ENCODE measurements at regions not wholly inside any gene's neighbourhood (a gene's known extent, or its start where the extent isn't known, plus 50 kb on each side); places are given as distances from the start of the nearest gene placed in this dataset.

GRCh38 chr12:130258863-130259262 is 78.8 kb upstream of the PIWIL1 start:
- no peak overlapping the region for H4K5ac ChIP-seq (ENCODE audit: insufficient read length, low read depth, low read length)
- H3K9ac ChIP-seq (ENCODE audit: extremely low read depth, insufficient read length, low read length), result no peak overlapping the region

More at GRCh38 chr12:130258863-130259262, 78.8 kb upstream of the PIWIL1 start:
- no peak overlapping the region for H3K56ac ChIP-seq (ENCODE audit: insufficient read length, low read depth, low read length)
- H4K8ac ChIP-seq (replicated peaks; ENCODE audit: insufficient read length, low read depth, low read length), result no peak overlapping the region
- H3K4ac ChIP-seq (ENCODE audit: low read depth, low read length), result no peak overlapping the region
- H3K23me2 ChIP-seq (ENCODE audit: insufficient read length, low read depth, low read length, poor library complexity, severe bottlenecking), result peaks cover 2% of the 10 kb centered on the region
- no peaks in the 10 kb centered on the region for H3K4me1 Mint-ChIP-seq
- DNase-seq, result no peak
- H3K36me3 Mint-ChIP-seq (ENCODE audit: insufficient read depth in 1 of 3, low read depth in 3 of 3), result no peaks in the 10 kb centered on the region
- H3T11ph ChIP-seq (ENCODE audit: low read length), result no peak overlapping the region
- no CpG with 5 or more reads among the region's 10 CpGs for WGBS (ENCODE audit: extremely low coverage, insufficient read length, low lambda C conversion rate)
- H3K4me2 ChIP-seq (ENCODE audit: insufficient read depth, insufficient read length, low read length), result no peak overlapping the region
- H3K27ac ChIP-seq (ENCODE audit: insufficient read length, low read depth, low read length), result no peak overlapping the region
- no peak overlapping the region for H3K18ac ChIP-seq (ENCODE audit: insufficient read length, low read depth, low read length)
- peaks cover 41% of the 10 kb centered on the region for H3K27me3 Mint-ChIP-seq (ENCODE audit: low read depth)
- no peak overlapping the region for H2BK20ac ChIP-seq (ENCODE audit: low read depth, low read length, poor library complexity, severe bottlenecking)
- H3K14ac ChIP-seq (ENCODE audit: insufficient read depth, low read length), result no peak overlapping the region; the same call in 1 of the 2 replicates
- H4K20me1 ChIP-seq (ENCODE audit: control insufficient read depth, insufficient read depth, insufficient read length), result no peaks in the 10 kb centered on the region
- H2BK120ac ChIP-seq (ENCODE audit: low read depth, low read length, poor library complexity, severe bottlenecking), result no peak overlapping the region
- no peak overlapping the region for H2AK5ac ChIP-seq (ENCODE audit: insufficient read length, low read length)
- H3K4me1 ChIP-seq (ENCODE audit: insufficient read depth, low read length), result no peaks in the 10 kb centered on the region; the same call in 1 of the 2 replicates
- no peaks in the 10 kb centered on the region; a peak in 1 of 5 replicates for H3K9me3 Mint-ChIP-seq
- H3K27me3 ChIP-seq (ENCODE audit: insufficient read depth, low read length), result no peaks in the 10 kb centered on the region; the same call in 1 of the 2 replicates
- no peak overlapping the region for H3K27ac Mint-ChIP-seq
- no peak overlapping the region for H2BK15ac ChIP-seq (ENCODE audit: low read depth, low read length)
- no peaks in the 10 kb centered on the region for H3K79me1 ChIP-seq (ENCODE audit: insufficient read depth, low read depth, low read length, poor library complexity, severe bottlenecking)
- TF ChIP-seq CTCF (conservative IDR thresholded peaks at IDR 0.05), result no peak
- no peak overlapping the region for H2BK12ac ChIP-seq (ENCODE audit: insufficient read length, low read depth, low read length)
- H4K91ac ChIP-seq (ENCODE audit: insufficient read length, low read depth, low read length), result no peak overlapping the region
- no peak overlapping the region for H3K23ac ChIP-seq (ENCODE audit: insufficient read length, low read depth, low read length)
- H3K9me3 ChIP-seq (ENCODE audit: control insufficient read depth, low read depth, low read length), result no peaks in the 10 kb centered on the region
- H2AFZ ChIP-seq (ENCODE audit: low read length), result no peak overlapping the region
- no peak overlapping the region for H2BK5ac ChIP-seq (ENCODE audit: insufficient read length, low read length)
- H3K79me2 ChIP-seq (ENCODE audit: insufficient read depth, low read length), result no peaks in the 10 kb centered on the region
- no peak overlapping the region for H3K4me3 Mint-ChIP-seq

Measured in H9 (cell line).